B cell (primary cell): ENCODE measurements at regions not wholly inside any gene's neighbourhood (a gene's known extent, or its start where the extent isn't known, plus 50 kb on each side); places are given as distances from the start of the nearest gene placed in this dataset.

Experiments
- EZH2 ChIP-seq: IDR thresholded peaks from 2 replicates; pipeline ENCODE4 v1.6.1; 2012; ENCODE audit warnings: borderline replicate concordance, low read depth, mild to moderate bottlenecking, moderate library complexity, low read length; ENCODE audit not compliant: insufficient read depth, poor library complexity, severe bottlenecking
- TF ChIP-seq, protein P1 (sequence below): fragments of 200-600 bp; IDR thresholded peaks from one replicate; pipeline ENCODE4 v1.8.0; 2022; ENCODE audit warnings: antibody characterized with exemption, mild to moderate bottlenecking

GRCh38 chr13:90498096-90498495, 849.4 kb upstream of the MIR17HG start:
- TF ChIP-seq EZH2: no peak
- TF ChIP-seq, protein P1, sequence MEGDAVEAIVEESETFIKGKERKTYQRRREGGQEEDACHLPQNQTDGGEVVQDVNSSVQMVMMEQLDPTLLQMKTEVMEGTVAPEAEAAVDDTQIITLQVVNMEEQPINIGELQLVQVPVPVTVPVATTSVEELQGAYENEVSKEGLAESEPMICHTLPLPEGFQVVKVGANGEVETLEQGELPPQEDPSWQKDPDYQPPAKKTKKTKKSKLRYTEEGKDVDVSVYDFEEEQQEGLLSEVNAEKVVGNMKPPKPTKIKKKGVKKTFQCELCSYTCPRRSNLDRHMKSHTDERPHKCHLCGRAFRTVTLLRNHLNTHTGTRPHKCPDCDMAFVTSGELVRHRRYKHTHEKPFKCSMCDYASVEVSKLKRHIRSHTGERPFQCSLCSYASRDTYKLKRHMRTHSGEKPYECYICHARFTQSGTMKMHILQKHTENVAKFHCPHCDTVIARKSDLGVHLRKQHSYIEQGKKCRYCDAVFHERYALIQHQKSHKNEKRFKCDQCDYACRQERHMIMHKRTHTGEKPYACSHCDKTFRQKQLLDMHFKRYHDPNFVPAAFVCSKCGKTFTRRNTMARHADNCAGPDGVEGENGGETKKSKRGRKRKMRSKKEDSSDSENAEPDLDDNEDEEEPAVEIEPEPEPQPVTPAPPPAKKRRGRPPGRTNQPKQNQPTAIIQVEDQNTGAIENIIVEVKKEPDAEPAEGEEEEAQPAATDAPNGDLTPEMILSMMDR: no peak
